Gastrocnemius medialis (tissue), 4 donors: ENCODE measurements at regions not wholly inside any gene's neighbourhood (a gene's known extent, or its start where the extent isn't known, plus 50 kb on each side); places are given as distances from the start of the nearest gene placed in this dataset.

Source experiments
- ATAC-seq, 2 donors: fragments of 150-250 bp; one replicate each; pipeline ENCODE4 v1.9.1; 2016
- DNase-seq, 2 donors: peaks; one replicate each; pipeline ENCODE4 v3.0.0-alpha.2; 2019
- H3K27ac ChIP-seq, 4 donors: fragments of 200-600 bp; sonication (generic); 1 replicate in 1 of 4; 2 replicates in 3 of 4; pipeline ENCODE4 v1.5.1; 2016 to 2018; ENCODE audit warnings: mild to moderate bottlenecking in 2 of 4, moderate library complexity in 1 of 4
- H3K27me3 ChIP-seq, 3 donors: fragments of 200-600 bp; sonication (generic) in 2 of 3; 1 replicate in 1 of 3; 2 replicates in 2 of 3; pipeline versions ENCODE4 v1.5.1 to v1.6.0; 2016 to 2019; ENCODE audit warnings: mild to moderate bottlenecking in 1 of 3, moderate library complexity in 1 of 3
- H3K36me3 ChIP-seq, 2 donors: fragments of 200-600 bp; sonication (generic) in 1 of 2; one replicate each; pipeline ENCODE4 v1.5.1; 2017 to 2018
- H3K4me1 ChIP-seq, 2 donors: fragments of 200-600 bp; sonication (generic) in 1 of 2; one replicate each; pipeline ENCODE4 v1.5.1; 2016 to 2017; ENCODE audit warnings: mild to moderate bottlenecking in 2 of 2
- H3K4me3 ChIP-seq, 4 donors: fragments of 200-600 bp; sonication (generic) in 3 of 4; 1 replicate in 1 of 4; 2 replicates in 3 of 4; pipeline ENCODE4 v1.5.1; 2016 to 2019; ENCODE audit warnings: mild to moderate bottlenecking in 2 of 4
- H3K9me3 ChIP-seq, 3 donors: fragments of 200-600 bp; sonication (generic) in 2 of 3; 1 replicate in 1 of 3; 2 replicates in 2 of 3; pipeline ENCODE4 v1.5.1; 2016 to 2019
- POLR2A ChIP-seq, 2 donors: fragments of 450-650 bp; IDR thresholded peaks; one replicate each; pipeline ENCODE4 v1.6.1; 2017; ENCODE audit warnings: antibody characterized with exemption in 2 of 2, mild to moderate bottlenecking in 2 of 2, moderate library complexity in 2 of 2
- in situ Hi-C, 4 donors: fragments of 200-750 bp; cut with MboI; loops; one replicate each; pipeline versions ENCODE4 v1.15.0 to v1.8.0; 2017; ENCODE audit warnings: low sequenced_read_pairs in 4 of 4
- intact Hi-C: fragments of 100-400 bp; cut with DNase I; formaldehyde crosslinking; loops from one replicate; pipeline ENCODE4 v1.15.1; 2023; ENCODE audit warnings: low total_unique reads
- TF ChIP-seq, protein P1 (sequence below), 5 experiments: fragments of 450-650 bp in 3 of 5; fragments of 200-600 bp in 2 of 5; sonication (generic) in 2 of 5; IDR thresholded peaks in 4 of 5; conservative IDR thresholded peaks in 1 of 5; 1 replicate in 4 of 5; 2 replicates in 1 of 5; pipeline ENCODE4 v1.5.1; 2016 to 2019; ENCODE audit warnings: antibody characterized with exemption in 5 of 5, mild to moderate bottlenecking in 3 of 5, moderate library complexity in 3 of 5

- DNase-seq = no peak
- in situ Hi-C loops = no loop called here
- Histone ChIP-seq H3K4me3 (no peak overlapping the region), H3K9me3 (no peaks in the 10 kb centered on the region), H3K4me1 (no peaks in the 10 kb centered on the region), H3K27ac (no peak overlapping the region), H3K27me3 (no peaks in the 10 kb centered on the region), H3K36me3 (no peaks in the 10 kb centered on the region)
- no peak for TF ChIP-seq POLR2A (IDR thresholded peaks at IDR 0.05)
- TF ChIP-seq, protein P1, sequence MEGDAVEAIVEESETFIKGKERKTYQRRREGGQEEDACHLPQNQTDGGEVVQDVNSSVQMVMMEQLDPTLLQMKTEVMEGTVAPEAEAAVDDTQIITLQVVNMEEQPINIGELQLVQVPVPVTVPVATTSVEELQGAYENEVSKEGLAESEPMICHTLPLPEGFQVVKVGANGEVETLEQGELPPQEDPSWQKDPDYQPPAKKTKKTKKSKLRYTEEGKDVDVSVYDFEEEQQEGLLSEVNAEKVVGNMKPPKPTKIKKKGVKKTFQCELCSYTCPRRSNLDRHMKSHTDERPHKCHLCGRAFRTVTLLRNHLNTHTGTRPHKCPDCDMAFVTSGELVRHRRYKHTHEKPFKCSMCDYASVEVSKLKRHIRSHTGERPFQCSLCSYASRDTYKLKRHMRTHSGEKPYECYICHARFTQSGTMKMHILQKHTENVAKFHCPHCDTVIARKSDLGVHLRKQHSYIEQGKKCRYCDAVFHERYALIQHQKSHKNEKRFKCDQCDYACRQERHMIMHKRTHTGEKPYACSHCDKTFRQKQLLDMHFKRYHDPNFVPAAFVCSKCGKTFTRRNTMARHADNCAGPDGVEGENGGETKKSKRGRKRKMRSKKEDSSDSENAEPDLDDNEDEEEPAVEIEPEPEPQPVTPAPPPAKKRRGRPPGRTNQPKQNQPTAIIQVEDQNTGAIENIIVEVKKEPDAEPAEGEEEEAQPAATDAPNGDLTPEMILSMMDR (IDR thresholded peaks at IDR 0.05 in 4 of 5, conservative IDR thresholded peaks at IDR 0.05 in 1 of 5) = no peak
- no peak for ATAC-seq
- intact Hi-C loops = no loop called here
Measured at GRCh38 chr6:147699140-147699539, 190.7 kb downstream of the SAMD5 start.

- no peak overlapping the region for H3K27ac ChIP-seq
- TF ChIP-seq, protein P1 (IDR thresholded peaks at IDR 0.05 in 4 of 5, conservative IDR thresholded peaks at IDR 0.05 in 1 of 5) = no peak
- no peak for TF ChIP-seq POLR2A (IDR thresholded peaks at IDR 0.05)
- in situ Hi-C loops = no loop called here
- DNase-seq (no peak), ATAC-seq (no peak)
- no peaks in the 10 kb centered on the region for H3K9me3 ChIP-seq
- no peaks in the 10 kb centered on the region for H3K4me1 ChIP-seq
- intact Hi-C loops = no loop called here
- no peak overlapping the region for H3K4me3 ChIP-seq
- H3K36me3 ChIP-seq = no peaks in the 10 kb centered on the region
- H3K27me3 ChIP-seq = no peaks in the 10 kb centered on the region
Measured at GRCh38 chr6:147699637-147700036, 191.1 kb downstream of the SAMD5 start.

DNA sequence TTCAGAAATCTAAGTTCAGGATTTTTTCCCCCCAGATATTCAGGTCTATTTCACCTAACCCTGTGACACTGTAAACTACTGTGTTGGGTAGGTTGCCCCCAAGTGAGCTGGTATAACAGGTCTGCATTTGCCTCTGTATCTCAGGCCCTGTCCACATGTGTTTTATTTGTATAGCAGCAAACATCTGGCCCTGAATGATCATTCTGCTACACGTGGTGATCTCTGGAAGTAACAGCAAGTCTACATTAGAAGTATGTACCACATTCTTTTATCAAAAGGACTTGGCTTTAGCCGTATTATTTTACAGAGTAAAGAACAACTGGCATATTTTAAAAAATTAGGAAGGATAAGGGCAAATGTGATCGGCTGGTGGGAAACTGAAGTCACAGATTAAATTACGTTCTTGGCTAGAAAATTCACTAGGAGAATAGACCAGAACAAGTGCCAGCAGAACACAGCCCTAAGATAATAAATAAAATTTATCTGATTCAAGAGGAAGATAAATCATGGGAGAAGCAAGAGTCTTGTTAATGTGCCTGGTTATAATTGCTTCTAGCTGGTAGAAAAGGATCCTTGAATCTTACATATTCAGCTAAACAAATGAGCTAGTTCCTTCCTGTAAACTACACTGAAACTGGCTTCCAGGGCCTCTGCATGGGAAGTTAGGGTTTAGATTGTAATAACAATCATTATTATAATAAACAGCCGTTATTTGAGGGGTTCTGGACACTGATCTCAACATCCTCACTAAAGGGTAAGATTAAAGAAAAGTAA lies 192.1 kb downstream of the SAMD5 start:
- Histone ChIP-seq H3K27ac (no peak overlapping the region), H3K36me3 (no peaks in the 10 kb centered on the region), H3K27me3 (no peaks in the 10 kb centered on the region), H3K4me1 (no peaks in the 10 kb centered on the region), H3K9me3 (no peaks in the 10 kb centered on the region), H3K4me3 (no peak overlapping the region)
- intact Hi-C loops = no loop called here
- TF ChIP-seq, protein P1 (IDR thresholded peaks at IDR 0.05 in 4 of 5, conservative IDR thresholded peaks at IDR 0.05 in 1 of 5) = no peak
- no peak for TF ChIP-seq POLR2A (IDR thresholded peaks at IDR 0.05)
- DNase-seq (no peak), ATAC-seq (no peak)
- in situ Hi-C loops = no loop called here

GRCh38 chr6:147704691-147705090 lies 196.2 kb downstream of the SAMD5 start:
- no peaks in the 10 kb centered on the region for H3K4me1 ChIP-seq
- no peak overlapping the region for H3K27ac ChIP-seq
- H3K4me3 ChIP-seq = no peak overlapping the region
- in situ Hi-C loops (no loop called here), intact Hi-C loops (no loop called here)
- no peaks in the 10 kb centered on the region for H3K27me3 ChIP-seq
- ATAC-seq = no peak
- TF ChIP-seq, protein P1 (IDR thresholded peaks at IDR 0.05 in 4 of 5, conservative IDR thresholded peaks at IDR 0.05 in 1 of 5) = no peak
- no peak for TF ChIP-seq POLR2A (IDR thresholded peaks at IDR 0.05)
- H3K9me3 ChIP-seq = no peaks in the 10 kb centered on the region
- DNase-seq = no peak
- H3K36me3 ChIP-seq = no peaks in the 10 kb centered on the region

GRCh38 chr6:147707524-147707923 lies 199.0 kb downstream of the SAMD5 start:
- DNase-seq = no peak
- H3K27me3 ChIP-seq = no peaks in the 10 kb centered on the region
- ATAC-seq = no peak
- H3K9me3 ChIP-seq = no peaks in the 10 kb centered on the region
- TF ChIP-seq, protein P1 (IDR thresholded peaks at IDR 0.05 in 4 of 5, conservative IDR thresholded peaks at IDR 0.05 in 1 of 5) = no peak
- TF ChIP-seq POLR2A (IDR thresholded peaks at IDR 0.05) = no peak
- no peak overlapping the region for H3K4me3 ChIP-seq
- intact Hi-C loops = no loop called here
- H3K36me3 ChIP-seq = no peaks in the 10 kb centered on the region
- H3K4me1 ChIP-seq = no peaks in the 10 kb centered on the region
- in situ Hi-C loops = no loop called here
- no peak overlapping the region for H3K27ac ChIP-seq
